Testis (tissue), 2 donors: ENCODE measurements at regions not wholly inside any gene's neighbourhood (a gene's known extent, or its start where the extent isn't known, plus 50 kb on each side); places are given as distances from the start of the nearest gene placed in this dataset.

Source experiments
- CTCF ChIP-seq, 3 experiments: fragments of 450-650 bp in 2 of 3; fragments of 200-600 bp in 1 of 3; sonication (generic) in 1 of 3; IDR thresholded peaks; one replicate each; pipeline ENCODE4 v1.5.1; 2016 to 2019; ENCODE audit warnings: antibody characterized with exemption in 3 of 3, mild to moderate bottlenecking in 2 of 3, moderate library complexity in 1 of 3
- POLR2A ChIP-seq: fragments of 450-650 bp; IDR thresholded peaks from one replicate; pipeline ENCODE4 v1.6.1; 2017; ENCODE audit warnings: antibody characterized with exemption, mild to moderate bottlenecking, moderate library complexity

- no peak for TF ChIP-seq CTCF (IDR thresholded peaks at IDR 0.05)
- TF ChIP-seq POLR2A: no peak
Observed at GRCh38 chr20:10922941-10923340, 249.1 kb upstream of the JAG1 start.
